ENCODE measurements at regions not wholly inside any gene's neighbourhood (a gene's known extent, or its start where the extent isn't known, plus 50 kb on each side); places are given as distances from the start of the nearest gene placed in this dataset.
"Not testable (repeated sequence)": the region's sequence is repeated elsewhere in the genome, so short reads cannot be mapped to it uniquely, and the experiment has no call there.

- H3K36me3 ChIP-seq (ENCODE audit: control insufficient read depth in 5 of 5, insufficient read depth in 5 of 5, low read length in 5 of 5): no peaks in the 10 kb centered on the region
- H3K4me3 ChIP-seq (ENCODE audit: low read depth in 1 of 5, low read length in 5 of 5): no peak overlapping the region
- no peak overlapping the region for H3K27ac ChIP-seq (ENCODE audit: low read depth, low read length)
- no peak overlapping the region for H3K9ac ChIP-seq (ENCODE audit: low read length in 5 of 5)
- H3K4me1 ChIP-seq (ENCODE audit: control insufficient read depth in 5 of 5, insufficient read depth in 5 of 5, low read length in 5 of 5): peaks cover 0 to 15% (median 0%) of the 10 kb centered on the region in 5 donors
- no peaks in the 10 kb centered on the region for H3K9me3 ChIP-seq (ENCODE audit: control insufficient read depth in 5 of 5, low read length in 5 of 5)
- H3K27me3 ChIP-seq (ENCODE audit: control insufficient read depth in 5 of 5, insufficient read depth in 4 of 5, low read length in 5 of 5): no peaks in the 10 kb centered on the region
Observed at GRCh38 chr6:49328051-49328744, 134.9 kb downstream of the MMUT start.

GRCh38 chr6:49327571-49327970, 135.5 kb downstream of the MMUT start:
- Histone ChIP-seq H3K27ac (ENCODE audit: low read depth, low read length) (no peak overlapping the region), H3K9me3 (ENCODE audit: control insufficient read depth in 5 of 5, low read length in 5 of 5) (no peaks in the 10 kb centered on the region), H3K36me3 (ENCODE audit: control insufficient read depth in 5 of 5, insufficient read depth in 5 of 5, low read length in 5 of 5) (no peaks in the 10 kb centered on the region), H3K4me3 (ENCODE audit: low read depth in 1 of 5, low read length in 5 of 5) (no peak overlapping the region), H3K9ac (ENCODE audit: low read length in 5 of 5) (no peak overlapping the region), H3K27me3 (ENCODE audit: control insufficient read depth in 5 of 5, insufficient read depth in 4 of 5, low read length in 5 of 5) (no peaks in the 10 kb centered on the region), H3K4me1 (ENCODE audit: control insufficient read depth in 5 of 5, insufficient read depth in 5 of 5, low read length in 5 of 5) (peaks cover 0 to 15% (median 0%) of the 10 kb centered on the region in 5 donors)

- Histone ChIP-seq H3K9ac (ENCODE audit: low read length in 5 of 5) (no peak overlapping the region), H3K27me3 (ENCODE audit: control insufficient read depth in 5 of 5, insufficient read depth in 4 of 5, low read length in 5 of 5) (no peaks in the 10 kb centered on the region), H3K36me3 (ENCODE audit: control insufficient read depth in 5 of 5, insufficient read depth in 5 of 5, low read length in 5 of 5) (no peaks in the 10 kb centered on the region), H3K9me3 (ENCODE audit: control insufficient read depth in 5 of 5, low read length in 5 of 5) (no peaks in the 10 kb centered on the region), H3K4me3 (ENCODE audit: low read depth in 1 of 5, low read length in 5 of 5) (no peak overlapping the region), H3K4me1 (ENCODE audit: control insufficient read depth in 5 of 5, insufficient read depth in 5 of 5, low read length in 5 of 5) (peaks cover 0 to 15% (median 0%) of the 10 kb centered on the region in 5 donors), H3K27ac (ENCODE audit: low read depth, low read length) (no peak overlapping the region)
Observed at GRCh38 chr6:49327005-49327404, 136.0 kb downstream of the MMUT start.

- Histone ChIP-seq H3K9me3 (ENCODE audit: control insufficient read depth in 5 of 5, low read length in 5 of 5) (no peaks in the 10 kb centered on the region), H3K27ac (ENCODE audit: low read depth, low read length) (no peak overlapping the region)
Observed at GRCh38 chr6:49326347-49326746, 136.7 kb downstream of the MMUT start.

GRCh38 chr6:49325891-49326290, 137.2 kb downstream of the MMUT start:
- Histone ChIP-seq H3K4me1 (ENCODE audit: control insufficient read depth in 5 of 5, insufficient read depth in 5 of 5, low read length in 5 of 5) (peaks cover 0 to 15% (median 0%) of the 10 kb centered on the region in 5 donors), H3K36me3 (ENCODE audit: control insufficient read depth in 5 of 5, insufficient read depth in 5 of 5, low read length in 5 of 5) (no peaks in the 10 kb centered on the region), H3K27me3 (ENCODE audit: control insufficient read depth in 5 of 5, insufficient read depth in 4 of 5, low read length in 5 of 5) (no peaks in the 10 kb centered on the region), H3K9ac (ENCODE audit: low read length in 5 of 5) (no peak overlapping the region), H3K9me3 (ENCODE audit: control insufficient read depth in 5 of 5, low read length in 5 of 5) (no peaks in the 10 kb centered on the region), H3K4me3 (ENCODE audit: low read depth in 1 of 5, low read length in 5 of 5) (no peak overlapping the region), H3K27ac (ENCODE audit: low read depth, low read length) (no peak overlapping the region)

More at GRCh38 chr6:49326347-49326746, 136.7 kb downstream of the MMUT start:
- no peak overlapping the region for H3K9ac ChIP-seq (ENCODE audit: low read length in 5 of 5)
- H3K4me3 ChIP-seq (ENCODE audit: low read depth in 1 of 5, low read length in 5 of 5): no peak overlapping the region
- H3K36me3 ChIP-seq (ENCODE audit: control insufficient read depth in 5 of 5, insufficient read depth in 5 of 5, low read length in 5 of 5): no peaks in the 10 kb centered on the region
- peaks cover 0 to 15% (median 0%) of the 10 kb centered on the region in 5 donors for H3K4me1 ChIP-seq (ENCODE audit: control insufficient read depth in 5 of 5, insufficient read depth in 5 of 5, low read length in 5 of 5)
- no peaks in the 10 kb centered on the region for H3K27me3 ChIP-seq (ENCODE audit: control insufficient read depth in 5 of 5, insufficient read depth in 4 of 5, low read length in 5 of 5)

GRCh38 chr6:49322861-49323260, 140.2 kb downstream of the MMUT start:
- Histone ChIP-seq H3K9me3 (ENCODE audit: control insufficient read depth in 5 of 5, low read length in 5 of 5) (no peaks in the 10 kb centered on the region), H3K27ac (ENCODE audit: low read depth, low read length) (no peak overlapping the region), H3K27me3 (ENCODE audit: control insufficient read depth in 5 of 5, insufficient read depth in 4 of 5, low read length in 5 of 5) (no peaks in the 10 kb centered on the region), H3K4me1 (ENCODE audit: control insufficient read depth in 5 of 5, insufficient read depth in 5 of 5, low read length in 5 of 5) (peaks cover 0 to 15% (median 0%) of the 10 kb centered on the region in 5 donors), H3K4me3 (ENCODE audit: low read depth in 1 of 5, low read length in 5 of 5) (no peak overlapping the region), H3K36me3 (ENCODE audit: control insufficient read depth in 5 of 5, insufficient read depth in 5 of 5, low read length in 5 of 5) (no peaks in the 10 kb centered on the region), H3K9ac (ENCODE audit: low read length in 5 of 5) (no peak overlapping the region)

GRCh38 chr6:49321561-49322072, 141.4 kb downstream of the MMUT start:
- no peaks in the 10 kb centered on the region for H3K27me3 ChIP-seq (ENCODE audit: control insufficient read depth in 5 of 5, insufficient read depth in 4 of 5, low read length in 5 of 5)
- H3K4me1 ChIP-seq (ENCODE audit: control insufficient read depth in 5 of 5, insufficient read depth in 5 of 5, low read length in 5 of 5): peaks cover 0 to 10% (median 0%) of the 10 kb centered on the region in 5 donors
- H3K9ac ChIP-seq (ENCODE audit: low read length in 5 of 5): no peak overlapping the region
- no peak overlapping the region for H3K27ac ChIP-seq (ENCODE audit: low read depth, low read length)
- no peaks in the 10 kb centered on the region for H3K36me3 ChIP-seq (ENCODE audit: control insufficient read depth in 5 of 5, insufficient read depth in 5 of 5, low read length in 5 of 5)
- no peak overlapping the region for H3K4me3 ChIP-seq (ENCODE audit: low read depth in 1 of 5, low read length in 5 of 5)
- peaks cover 0 to 4% (median 0%) of the 10 kb centered on the region in 5 donors for H3K9me3 ChIP-seq (ENCODE audit: control insufficient read depth in 5 of 5, low read length in 5 of 5)

- Histone ChIP-seq H3K9ac (ENCODE audit: low read length in 5 of 5) (no peak overlapping the region), H3K9me3 (ENCODE audit: control insufficient read depth in 5 of 5, low read length in 5 of 5) (no peaks in the 10 kb centered on the region), H3K4me3 (ENCODE audit: low read depth in 1 of 5, low read length in 5 of 5) (no peak overlapping the region), H3K27ac (ENCODE audit: low read depth, low read length) (no peak overlapping the region), H3K4me1 (ENCODE audit: control insufficient read depth in 5 of 5, insufficient read depth in 5 of 5, low read length in 5 of 5) (no peaks in the 10 kb centered on the region), H3K27me3 (ENCODE audit: control insufficient read depth in 5 of 5, insufficient read depth in 4 of 5, low read length in 5 of 5) (no peaks in the 10 kb centered on the region), H3K36me3 (ENCODE audit: control insufficient read depth in 5 of 5, insufficient read depth in 5 of 5, low read length in 5 of 5) (no peaks in the 10 kb centered on the region)
Observed at GRCh38 chr6:49305010-49305409, 158.0 kb downstream of the MMUT start.

- H3K27ac ChIP-seq (ENCODE audit: low read depth, low read length): not testable (repeated sequence)
Observed at GRCh38 chr6:49304393-49304792, 158.7 kb downstream of the MMUT start.

GRCh38 chr6:49300911-49301310, 162.1 kb downstream of the MMUT start:
- Histone ChIP-seq H3K4me3 (ENCODE audit: low read depth in 1 of 5, low read length in 5 of 5) (no peak overlapping the region), H3K4me1 (ENCODE audit: control insufficient read depth in 5 of 5, insufficient read depth in 5 of 5, low read length in 5 of 5) (no peaks in the 10 kb centered on the region), H3K9ac (ENCODE audit: low read length in 5 of 5) (no peak overlapping the region), H3K27me3 (ENCODE audit: control insufficient read depth in 5 of 5, insufficient read depth in 4 of 5, low read length in 5 of 5) (no peaks in the 10 kb centered on the region), H3K27ac (ENCODE audit: low read depth, low read length) (no peak overlapping the region), H3K9me3 (ENCODE audit: control insufficient read depth in 5 of 5, low read length in 5 of 5) (peaks cover 0 to 3% (median 0%) of the 10 kb centered on the region in 5 donors), H3K36me3 (ENCODE audit: control insufficient read depth in 5 of 5, insufficient read depth in 5 of 5, low read length in 5 of 5) (no peaks in the 10 kb centered on the region)

More at GRCh38 chr6:49304393-49304792, 158.7 kb downstream of the MMUT start:
- not testable (repeated sequence) for H3K4me3 ChIP-seq (ENCODE audit: low read depth in 1 of 5, low read length in 5 of 5); H3K27me3 ChIP-seq (ENCODE audit: control insufficient read depth in 5 of 5, insufficient read depth in 4 of 5, low read length in 5 of 5); H3K9me3 ChIP-seq (ENCODE audit: control insufficient read depth in 5 of 5, low read length in 5 of 5); H3K9ac ChIP-seq (ENCODE audit: low read length in 5 of 5); H3K36me3 ChIP-seq (ENCODE audit: control insufficient read depth in 5 of 5, insufficient read depth in 5 of 5, low read length in 5 of 5); H3K4me1 ChIP-seq (ENCODE audit: control insufficient read depth in 5 of 5, insufficient read depth in 5 of 5, low read length in 5 of 5)

Data from subcutaneous abdominal adipose tissue (tissue), 5 donors.